ENCODE measurements at regions not wholly inside any gene's neighbourhood (a gene's known extent, or its start where the extent isn't known, plus 50 kb on each side); places are given as distances from the start of the nearest gene placed in this dataset.

DNA sequence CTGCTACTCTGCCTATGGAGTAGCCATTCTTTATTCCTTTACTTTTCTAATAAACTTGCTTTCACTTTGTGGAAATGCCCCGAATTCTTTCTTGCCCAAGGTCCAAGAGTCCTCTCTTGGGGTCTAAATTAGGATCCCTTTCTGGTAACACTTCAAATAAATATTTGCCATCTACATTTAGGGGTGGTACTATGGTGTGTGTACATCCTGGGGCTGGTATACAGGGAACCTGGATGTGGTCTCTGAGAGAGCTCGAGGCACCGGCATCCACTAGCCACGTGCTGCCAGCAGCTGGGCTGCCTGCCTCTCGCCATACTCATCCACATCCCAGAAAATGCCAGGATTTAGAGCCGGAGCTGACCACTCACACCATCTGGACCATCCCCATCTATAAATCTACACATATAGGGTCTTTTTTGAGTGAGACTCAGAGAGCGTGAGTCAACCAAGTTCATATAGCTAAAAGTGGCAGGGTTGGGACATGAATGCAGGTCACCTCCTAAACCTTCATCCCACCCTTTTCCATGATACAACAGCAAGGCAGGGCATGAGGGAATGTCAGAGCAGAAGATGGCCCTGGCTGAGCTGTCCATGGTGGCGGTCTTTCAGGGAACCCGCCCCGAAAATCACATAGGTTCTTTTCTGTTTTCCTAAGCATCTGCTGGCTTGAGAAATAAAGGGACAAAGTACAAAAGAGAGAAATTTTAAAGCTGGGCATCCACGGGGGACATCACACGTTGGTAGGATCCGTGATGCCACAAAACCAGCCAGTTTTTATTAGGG is 76.6 kb upstream of the F3 start:
- no peak for TF ChIP-seq ZNF610 (tag by site-specific recombination; IDR thresholded peaks at IDR 0.05; ENCODE audit: borderline replicate concordance)
- TF ChIP-seq, protein P1, sequence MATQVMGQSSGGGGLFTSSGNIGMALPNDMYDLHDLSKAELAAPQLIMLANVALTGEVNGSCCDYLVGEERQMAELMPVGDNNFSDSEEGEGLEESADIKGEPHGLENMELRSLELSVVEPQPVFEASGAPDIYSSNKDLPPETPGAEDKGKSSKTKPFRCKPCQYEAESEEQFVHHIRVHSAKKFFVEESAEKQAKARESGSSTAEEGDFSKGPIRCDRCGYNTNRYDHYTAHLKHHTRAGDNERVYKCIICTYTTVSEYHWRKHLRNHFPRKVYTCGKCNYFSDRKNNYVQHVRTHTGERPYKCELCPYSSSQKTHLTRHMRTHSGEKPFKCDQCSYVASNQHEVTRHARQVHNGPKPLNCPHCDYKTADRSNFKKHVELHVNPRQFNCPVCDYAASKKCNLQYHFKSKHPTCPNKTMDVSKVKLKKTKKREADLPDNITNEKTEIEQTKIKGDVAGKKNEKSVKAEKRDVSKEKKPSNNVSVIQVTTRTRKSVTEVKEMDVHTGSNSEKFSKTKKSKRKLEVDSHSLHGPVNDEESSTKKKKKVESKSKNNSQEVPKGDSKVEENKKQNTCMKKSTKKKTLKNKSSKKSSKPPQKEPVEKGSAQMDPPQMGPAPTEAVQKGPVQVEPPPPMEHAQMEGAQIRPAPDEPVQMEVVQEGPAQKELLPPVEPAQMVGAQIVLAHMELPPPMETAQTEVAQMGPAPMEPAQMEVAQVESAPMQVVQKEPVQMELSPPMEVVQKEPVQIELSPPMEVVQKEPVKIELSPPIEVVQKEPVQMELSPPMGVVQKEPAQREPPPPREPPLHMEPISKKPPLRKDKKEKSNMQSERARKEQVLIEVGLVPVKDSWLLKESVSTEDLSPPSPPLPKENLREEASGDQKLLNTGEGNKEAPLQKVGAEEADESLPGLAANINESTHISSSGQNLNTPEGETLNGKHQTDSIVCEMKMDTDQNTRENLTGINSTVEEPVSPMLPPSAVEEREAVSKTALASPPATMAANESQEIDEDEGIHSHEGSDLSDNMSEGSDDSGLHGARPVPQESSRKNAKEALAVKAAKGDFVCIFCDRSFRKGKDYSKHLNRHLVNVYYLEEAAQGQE (tag by site-specific recombination; IDR thresholded peaks at IDR 0.05), result peak; percentile 89
- Histone ChIP-seq H3K27ac (ENCODE audit: extremely low read depth, low read depth, low read length) (no peak overlapping the region), H3K36me3 (ENCODE audit: control insufficient read depth in 2 of 2, insufficient read depth in 1 of 2, low read length in 2 of 2) (no peaks in the 10 kb centered on the region), H3K9me3 (ENCODE audit: control insufficient read depth, insufficient read depth, low read depth, low read length) (no peaks in the 10 kb centered on the region), H3K4me1 (ENCODE audit: control insufficient read depth, insufficient read depth, low read length) (no peaks in the 10 kb centered on the region), H3K4me3 (ENCODE audit: low read depth, low read length) (no peak overlapping the region)
- POLR2A ChIA-PET, result no interaction called here
- CTCF ChIA-PET, result no interaction called here

DNA sequence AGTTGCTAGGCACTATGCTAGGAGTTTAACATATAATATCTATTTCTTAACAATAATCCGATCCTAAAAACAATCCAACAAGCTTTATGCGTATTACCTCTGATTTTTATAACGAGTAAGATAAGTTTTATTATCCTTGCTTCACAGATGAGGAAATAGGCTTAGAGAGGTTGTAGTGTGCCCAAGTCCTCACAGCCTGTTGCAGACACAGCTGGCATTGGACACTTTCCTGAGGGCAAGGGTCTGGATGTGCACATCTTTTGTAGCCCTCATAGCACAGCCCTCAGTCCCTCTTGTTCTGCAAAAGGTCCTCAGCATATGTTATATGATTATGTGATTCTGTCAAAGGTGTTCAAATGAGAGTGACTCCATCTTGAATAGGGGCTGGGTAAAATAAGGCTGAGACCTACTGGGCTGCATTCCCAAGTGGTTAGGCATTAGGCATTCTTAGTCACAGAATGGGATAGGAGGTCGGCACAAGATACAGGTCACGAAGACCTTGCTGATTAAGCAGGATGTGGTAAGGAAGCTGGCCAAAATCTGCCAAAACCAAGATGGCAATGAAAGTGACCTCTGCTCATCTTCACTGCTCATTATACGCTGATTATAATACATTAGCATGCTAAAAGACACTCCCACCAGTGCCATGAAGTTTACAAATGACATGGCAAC is 75.7 kb upstream of the F3 start:
- CTCF ChIA-PET, result interaction anchor here (0.7 to 2.0 kb wide), 4 partner anchors 16 to 549 kb away, joined by 3 to 5 read pairs (median 3); no protein-coding TSS in a partner anchor
- Histone ChIP-seq H3K4me1 (ENCODE audit: control insufficient read depth, insufficient read depth, low read length) (no peaks in the 10 kb centered on the region), H3K36me3 (ENCODE audit: control insufficient read depth in 2 of 2, insufficient read depth in 1 of 2, low read length in 2 of 2) (no peaks in the 10 kb centered on the region), H3K4me3 (ENCODE audit: low read depth, low read length) (no peak overlapping the region), H3K9me3 (ENCODE audit: control insufficient read depth, insufficient read depth, low read depth, low read length) (no peaks in the 10 kb centered on the region), H3K27ac (ENCODE audit: extremely low read depth, low read depth, low read length) (no peak overlapping the region)
- TF ChIP-seq ZFP37 (tag by site-specific recombination; IDR thresholded peaks at IDR 0.05) (no peak), ZNF558 (tag by site-specific recombination; IDR thresholded peaks at IDR 0.05) (no peak), ZBTB17 (tag by site-specific recombination; IDR thresholded peaks at IDR 0.05) (no peak), SP3 (tag by site-specific recombination; IDR thresholded peaks at IDR 0.05) (no peak), TRIM28 (IDR thresholded peaks at IDR 0.05; ENCODE audit: borderline replicate concordance, low read length) (no peak), ZNF335 (tag by site-specific recombination; conservative IDR thresholded peaks at IDR 0.05) (no peak), ZNF473 (tag by site-specific recombination; IDR thresholded peaks at IDR 0.05) (no peak), ZNF350 (tag by site-specific recombination; IDR thresholded peaks at IDR 0.05) (no peak), ZNF560 (tag by site-specific recombination; IDR thresholded peaks at IDR 0.05; ENCODE audit: borderline replicate concordance) (no peak)
- TF ChIP-seq, protein P2, sequence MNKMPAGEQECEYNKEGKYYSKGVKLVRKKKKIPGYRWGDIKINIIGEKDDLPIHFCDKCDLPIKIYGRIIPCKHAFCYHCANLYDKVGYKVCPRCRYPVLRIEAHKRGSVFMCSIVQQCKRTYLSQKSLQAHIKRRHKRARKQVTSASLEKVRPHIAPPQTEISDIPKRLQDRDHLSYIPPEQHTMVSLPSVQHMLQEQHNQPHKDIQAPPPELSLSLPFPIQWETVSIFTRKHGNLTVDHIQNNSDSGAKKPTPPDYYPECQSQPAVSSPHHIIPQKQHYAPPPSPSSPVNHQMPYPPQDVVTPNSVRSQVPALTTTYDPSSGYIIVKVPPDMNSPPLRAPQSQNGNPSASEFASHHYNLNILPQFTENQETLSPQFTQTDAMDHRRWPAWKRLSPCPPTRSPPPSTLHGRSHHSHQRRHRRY (tag by site-specific recombination; IDR thresholded peaks at IDR 0.05), result no peak
- TF ChIP-seq, protein P3, sequence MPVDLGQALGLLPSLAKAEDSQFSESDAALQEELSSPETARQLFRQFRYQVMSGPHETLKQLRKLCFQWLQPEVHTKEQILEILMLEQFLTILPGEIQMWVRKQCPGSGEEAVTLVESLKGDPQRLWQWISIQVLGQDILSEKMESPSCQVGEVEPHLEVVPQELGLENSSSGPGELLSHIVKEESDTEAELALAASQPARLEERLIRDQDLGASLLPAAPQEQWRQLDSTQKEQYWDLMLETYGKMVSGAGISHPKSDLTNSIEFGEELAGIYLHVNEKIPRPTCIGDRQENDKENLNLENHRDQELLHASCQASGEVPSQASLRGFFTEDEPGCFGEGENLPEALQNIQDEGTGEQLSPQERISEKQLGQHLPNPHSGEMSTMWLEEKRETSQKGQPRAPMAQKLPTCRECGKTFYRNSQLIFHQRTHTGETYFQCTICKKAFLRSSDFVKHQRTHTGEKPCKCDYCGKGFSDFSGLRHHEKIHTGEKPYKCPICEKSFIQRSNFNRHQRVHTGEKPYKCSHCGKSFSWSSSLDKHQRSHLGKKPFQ (tag by site-specific recombination; IDR thresholded peaks at IDR 0.05), result no peak
- TF ChIP-seq, protein P4, sequence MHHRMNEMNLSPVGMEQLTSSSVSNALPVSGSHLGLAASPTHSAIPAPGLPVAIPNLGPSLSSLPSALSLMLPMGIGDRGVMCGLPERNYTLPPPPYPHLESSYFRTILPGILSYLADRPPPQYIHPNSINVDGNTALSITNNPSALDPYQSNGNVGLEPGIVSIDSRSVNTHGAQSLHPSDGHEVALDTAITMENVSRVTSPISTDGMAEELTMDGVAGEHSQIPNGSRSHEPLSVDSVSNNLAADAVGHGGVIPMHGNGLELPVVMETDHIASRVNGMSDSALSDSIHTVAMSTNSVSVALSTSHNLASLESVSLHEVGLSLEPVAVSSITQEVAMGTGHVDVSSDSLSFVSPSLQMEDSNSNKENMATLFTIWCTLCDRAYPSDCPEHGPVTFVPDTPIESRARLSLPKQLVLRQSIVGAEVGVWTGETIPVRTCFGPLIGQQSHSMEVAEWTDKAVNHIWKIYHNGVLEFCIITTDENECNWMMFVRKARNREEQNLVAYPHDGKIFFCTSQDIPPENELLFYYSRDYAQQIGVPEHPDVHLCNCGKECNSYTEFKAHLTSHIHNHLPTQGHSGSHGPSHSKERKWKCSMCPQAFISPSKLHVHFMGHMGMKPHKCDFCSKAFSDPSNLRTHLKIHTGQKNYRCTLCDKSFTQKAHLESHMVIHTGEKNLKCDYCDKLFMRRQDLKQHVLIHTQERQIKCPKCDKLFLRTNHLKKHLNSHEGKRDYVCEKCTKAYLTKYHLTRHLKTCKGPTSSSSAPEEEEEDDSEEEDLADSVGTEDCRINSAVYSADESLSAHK (tag by site-specific recombination; IDR thresholded peaks at IDR 0.05), result no peak
- POLR2A ChIA-PET, result no interaction called here
